Left cardiac atrium (tissue), 4 donors: ENCODE measurements at regions not wholly inside any gene's neighbourhood (a gene's known extent, or its start where the extent isn't known, plus 50 kb on each side); places are given as distances from the start of the nearest gene placed in this dataset.
A peak's percentile ranks its signal among the peaks of the same experiment; 100 is the strongest.

Experiments
- ATAC-seq, 2 donors: fragments of 200-7000 bp; cut with Tn5 transposase; one replicate each; pipeline ENCODE4 v1.9.1; 2020; ENCODE audit warnings: mild to moderate bottlenecking in 2 of 2, moderate library complexity in 2 of 2
- DNase-seq: peaks from one replicate; pipeline ENCODE4 v3.0.0-alpha.2; 2020
- intact Hi-C, 2 donors: fragments of 100-400 bp; cut with DNase I; formaldehyde crosslinking; loops; one replicate each; pipeline versions ENCODE4 v1.14.1 to v1.15.1; 2022 to 2023
- donor health status: DM: no; HTN: yes; CAD: no.
- donor health status: DM: no; HTN: yes; CAD: no; lungs with severe emphysema.
- donor health status: DM: yes; HTN: yes; CAD: no.
- donor health status: Dilated cardiomyopathy.

DNA sequence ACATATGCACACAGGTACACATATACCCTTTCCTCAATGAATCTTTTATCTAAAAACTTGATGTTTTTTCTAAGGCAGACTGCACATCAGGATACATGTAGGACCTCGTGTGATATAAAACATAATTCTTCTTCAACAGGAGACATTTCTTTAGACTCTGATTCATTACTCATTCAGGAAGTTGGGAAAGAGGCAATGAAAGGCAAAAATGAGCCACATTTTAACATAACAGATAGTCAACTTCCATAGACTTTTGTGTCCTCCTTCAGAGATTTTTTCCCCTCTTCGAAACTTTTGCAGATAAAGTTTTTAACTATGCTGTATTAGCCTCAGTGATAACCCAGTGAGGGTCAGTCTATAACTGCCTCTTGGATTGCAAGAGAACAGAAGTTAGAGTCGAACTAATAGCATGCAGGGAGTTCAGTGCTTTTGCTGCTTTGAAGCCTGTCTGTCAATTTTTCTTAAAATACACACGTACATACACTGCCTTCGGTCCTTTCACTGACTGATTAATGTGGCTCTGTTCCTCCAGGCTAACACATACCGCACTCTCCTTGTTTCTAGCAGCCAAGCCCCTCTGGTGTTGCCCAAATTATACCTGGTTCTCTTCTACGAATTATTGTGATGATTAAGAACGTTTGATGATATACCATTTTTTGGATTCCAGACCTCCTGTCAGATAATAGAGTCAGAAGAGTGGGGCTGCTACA is 562.5 kb upstream of the MAP3K7 start:
- intact Hi-C loops, result no loop called here
- peak in 1 of 2 donors; percentile 38 for ATAC-seq
- no peak for DNase-seq

DNA sequence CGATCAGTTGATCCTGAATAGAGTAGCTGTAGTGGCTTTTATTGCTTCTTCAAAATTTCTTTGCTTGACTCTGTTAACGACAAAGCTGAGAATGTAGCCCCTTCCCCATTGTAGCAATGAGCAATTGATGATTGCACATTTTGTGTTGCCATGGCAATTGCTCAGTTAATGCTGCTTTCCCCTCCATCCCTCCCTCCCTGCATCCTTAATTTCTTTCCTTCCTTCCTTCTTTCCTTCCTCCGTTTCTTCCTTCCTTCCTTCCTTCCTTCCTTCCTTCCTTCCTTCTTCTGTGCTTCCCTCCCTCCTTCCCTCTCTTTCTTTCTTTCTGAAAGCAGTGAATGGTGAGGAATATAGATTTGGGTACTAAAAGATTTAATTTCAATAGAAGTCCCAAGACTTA is 557.3 kb upstream of the MAP3K7 start:
- DNase-seq, result no peak
- ATAC-seq, result no peak
- intact Hi-C loops, result no loop called here

DNA sequence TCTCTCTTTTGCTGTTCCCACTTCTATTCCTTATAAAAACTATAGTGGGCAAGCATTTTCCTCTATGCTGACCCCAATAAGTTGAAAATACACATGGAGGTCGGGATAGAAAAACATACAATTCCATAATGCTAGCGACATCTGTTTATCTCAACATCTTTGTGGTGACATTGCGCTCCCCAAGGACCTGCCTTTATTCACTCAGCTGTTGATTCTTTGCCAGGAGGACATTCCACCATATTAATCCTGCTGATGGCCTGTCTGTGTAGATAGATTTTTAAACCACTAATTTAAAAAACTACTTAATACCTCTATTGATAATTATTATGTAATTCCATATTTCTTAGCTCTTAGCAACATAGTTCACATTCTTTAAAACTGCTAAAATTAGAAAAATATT is 555.3 kb upstream of the MAP3K7 start:
- ATAC-seq, result no peak
- DNase-seq, result no peak
- intact Hi-C loops, result no loop called here

DNA sequence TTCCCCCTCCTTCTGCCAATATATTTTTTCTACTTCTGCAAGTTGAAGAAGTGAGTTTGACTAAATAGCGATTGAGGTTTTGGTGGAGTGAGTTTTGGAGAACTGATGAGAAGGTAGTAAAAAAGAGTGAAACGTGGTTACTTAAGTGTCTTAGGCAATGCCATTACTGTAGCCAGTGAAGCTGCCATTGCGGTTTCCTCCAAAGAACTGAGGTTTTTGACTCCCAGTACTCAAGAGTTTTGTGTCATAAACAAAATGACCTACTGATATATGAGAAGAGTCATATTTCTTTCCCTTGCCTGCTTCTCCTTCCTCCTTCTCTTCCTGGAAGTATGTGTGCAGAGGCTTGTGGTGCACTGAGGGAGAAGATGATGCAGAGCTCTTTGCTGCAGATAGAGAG is 554.5 kb upstream of the MAP3K7 start:
- intact Hi-C loops, result no loop called here
- DNase-seq (no peak), ATAC-seq (no peak)

DNA sequence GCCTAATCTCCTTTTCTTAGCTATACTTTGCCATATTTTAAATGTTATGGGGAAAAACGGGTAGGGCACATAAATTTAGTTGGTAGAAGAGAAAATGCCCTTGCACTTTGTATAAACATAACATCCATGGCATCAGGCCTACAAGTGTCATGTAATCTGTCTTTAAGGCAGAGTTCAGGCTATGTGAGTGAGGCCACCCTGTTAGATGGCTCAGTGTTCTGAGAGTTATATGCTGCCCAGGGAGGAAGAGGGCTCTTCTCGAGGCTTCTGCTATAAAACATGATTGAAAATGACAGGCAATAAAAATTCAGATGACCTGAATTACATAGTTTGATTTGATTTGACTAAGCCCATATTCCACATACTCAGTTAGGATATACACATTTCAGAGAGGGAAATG is 553.6 kb upstream of the MAP3K7 start:
- DNase-seq (no peak), ATAC-seq (no peak)
- intact Hi-C loops, result no loop called here

DNA sequence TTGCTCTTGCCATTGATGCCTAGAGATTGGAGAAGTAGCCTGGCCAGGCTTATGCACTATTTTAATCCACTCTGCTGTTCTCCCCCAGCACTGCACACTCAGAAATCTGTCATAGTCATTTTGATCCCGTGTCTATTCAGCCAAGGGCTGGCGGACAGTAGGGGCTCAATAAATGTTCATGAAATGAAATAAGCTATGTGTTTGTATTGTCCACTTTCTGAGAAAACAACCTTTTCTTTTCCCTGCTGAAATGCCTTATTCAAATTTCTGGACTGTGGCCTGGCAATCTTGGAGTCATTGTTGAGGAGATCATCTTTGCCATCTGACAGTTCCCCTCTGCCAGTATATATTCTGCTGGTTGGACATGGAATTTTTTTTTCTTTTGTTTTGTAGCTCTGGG is 550.4 kb upstream of the MAP3K7 start:
- no peak for DNase-seq
- intact Hi-C loops, result no loop called here
- ATAC-seq, result no peak

DNA sequence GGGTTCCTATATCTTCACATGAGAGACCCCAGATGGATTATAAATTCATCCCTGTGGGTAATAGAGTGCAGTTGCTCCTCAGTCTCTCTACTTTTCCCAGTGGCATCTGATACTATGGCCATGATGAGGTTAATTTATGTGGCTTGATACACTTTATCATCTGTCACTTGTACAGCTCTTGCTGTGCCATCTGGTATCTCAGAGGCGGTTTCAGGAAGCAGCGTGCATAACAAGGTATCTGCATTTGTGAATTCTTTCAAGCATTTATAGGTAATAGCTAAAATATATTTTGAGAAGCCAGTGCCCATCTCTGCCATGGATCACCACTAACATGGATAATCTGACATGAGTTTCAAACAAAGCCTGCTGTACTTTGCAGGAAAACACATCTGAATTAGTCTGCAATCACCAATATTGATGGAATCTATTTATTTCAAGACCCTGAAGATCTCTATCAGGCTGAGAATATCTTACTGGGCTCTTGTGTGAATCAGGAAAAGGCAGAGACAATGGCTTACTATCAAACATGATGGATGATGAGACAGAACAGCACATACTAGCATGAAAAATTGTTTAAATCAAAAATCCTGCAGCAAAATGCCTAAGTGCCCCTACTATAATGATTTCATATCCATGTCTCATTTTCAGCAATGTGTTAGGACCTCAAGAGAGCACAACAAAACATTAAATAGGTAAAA is 548.7 kb upstream of the MAP3K7 start:
- ATAC-seq, result no peak
- intact Hi-C loops, result no loop called here
- no peak for DNase-seq

DNA sequence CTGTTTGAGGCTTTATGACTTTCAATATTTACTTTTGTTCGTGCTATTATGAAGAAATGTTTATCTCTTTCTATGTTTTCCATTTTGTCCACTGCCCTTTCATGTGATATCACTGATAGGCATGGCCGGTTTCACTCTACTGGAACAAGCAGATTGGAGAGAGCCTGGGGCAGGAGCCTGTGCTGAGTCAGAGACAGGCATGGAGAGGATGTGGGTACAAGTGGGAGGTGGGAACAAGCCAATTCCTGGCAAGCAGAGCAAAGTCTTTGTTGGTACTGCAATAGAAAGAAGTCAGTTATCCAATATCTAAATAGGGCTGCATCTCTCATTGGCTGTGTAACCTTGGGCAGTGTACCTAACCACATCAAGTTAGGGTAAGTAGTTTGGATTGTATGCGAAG is 545.6 kb upstream of the MAP3K7 start:
- intact Hi-C loops, result no loop called here
- ATAC-seq (no peak), DNase-seq (no peak)

DNA sequence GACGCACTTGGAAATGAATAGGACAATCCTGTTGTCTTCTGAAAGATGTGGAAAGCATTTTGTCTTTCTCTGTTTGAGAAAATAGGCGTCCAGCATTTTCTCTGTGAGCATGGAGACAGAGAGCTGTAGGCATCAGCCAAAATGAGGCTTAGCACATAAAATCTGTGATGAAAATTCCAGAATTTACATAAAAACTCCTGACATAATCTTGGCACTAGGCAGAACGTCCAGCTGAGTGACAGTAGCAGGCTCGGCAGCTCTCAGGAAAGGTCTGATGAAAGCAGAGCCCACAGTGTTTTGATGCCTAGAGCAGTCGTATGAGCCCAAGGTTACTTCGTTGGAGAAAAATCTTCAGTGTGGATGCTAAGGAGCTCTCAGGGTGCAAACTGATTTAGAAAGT is 543.3 kb upstream of the MAP3K7 start:
- intact Hi-C loops, result no loop called here
- DNase-seq (no peak), ATAC-seq (no peak)

DNA sequence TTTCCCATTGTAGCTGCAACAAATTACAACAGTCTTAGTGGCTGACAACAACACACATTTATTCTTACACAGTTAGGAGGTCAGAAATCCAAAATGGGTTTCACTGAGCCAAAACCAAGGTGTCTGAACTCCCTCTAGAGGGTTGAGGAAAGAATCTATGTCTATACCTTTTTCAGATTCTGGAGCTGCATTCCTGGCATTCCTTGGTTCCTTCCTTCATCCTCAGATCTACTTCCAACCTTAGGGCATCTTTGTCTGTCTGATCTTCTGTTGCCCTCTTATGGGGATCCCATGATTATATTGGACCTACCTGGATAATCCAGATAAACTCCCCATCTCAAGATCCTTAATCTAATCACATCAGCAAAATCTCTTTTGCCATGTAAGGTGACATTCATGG is 540.9 kb upstream of the MAP3K7 start:
- ATAC-seq, result no peak
- intact Hi-C loops, result no loop called here
- DNase-seq, result no peak

DNA sequence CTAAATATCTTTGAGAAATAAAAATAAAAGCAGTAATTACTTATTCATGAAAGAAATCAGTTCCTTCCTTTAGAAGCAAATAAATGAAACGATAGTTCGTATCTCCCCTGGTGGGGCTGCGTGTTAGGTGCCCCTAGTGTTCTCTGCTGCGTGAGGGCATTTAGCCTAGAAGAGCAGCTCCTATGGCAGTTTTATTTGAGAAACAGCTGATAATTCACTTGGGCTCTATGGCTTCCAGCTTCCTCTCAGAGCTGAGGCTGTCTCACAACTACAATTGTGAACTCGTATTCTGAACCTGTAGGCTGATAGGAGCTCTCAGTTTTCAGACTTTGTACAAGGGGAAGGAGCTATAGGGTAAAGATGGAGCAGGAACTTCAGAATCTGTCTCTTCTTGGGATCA is 540.0 kb upstream of the MAP3K7 start:
- ATAC-seq (no peak), DNase-seq (no peak)
- intact Hi-C loops, result no loop called here

DNA sequence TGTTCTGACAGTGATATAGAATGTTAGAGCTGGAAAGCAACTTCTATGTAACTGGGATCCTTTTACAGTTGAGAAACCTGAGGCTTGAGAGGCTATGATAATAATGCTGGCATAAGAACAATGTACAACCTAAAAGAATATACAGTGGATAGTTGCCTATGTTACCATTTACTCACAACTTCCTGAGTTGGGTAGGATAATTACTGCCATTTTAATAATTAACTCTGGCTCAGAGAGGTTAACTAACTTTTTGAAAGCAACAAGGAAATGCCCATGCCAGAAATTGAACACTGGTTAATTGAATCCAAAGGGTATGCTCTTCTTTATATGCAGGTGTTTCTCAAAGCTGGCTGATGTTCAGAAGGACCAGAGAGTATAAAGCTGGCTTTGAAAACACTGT is 530.7 kb upstream of the MAP3K7 start:
- DNase-seq (no peak), ATAC-seq (no peak)
- intact Hi-C loops, result no loop called here

DNA sequence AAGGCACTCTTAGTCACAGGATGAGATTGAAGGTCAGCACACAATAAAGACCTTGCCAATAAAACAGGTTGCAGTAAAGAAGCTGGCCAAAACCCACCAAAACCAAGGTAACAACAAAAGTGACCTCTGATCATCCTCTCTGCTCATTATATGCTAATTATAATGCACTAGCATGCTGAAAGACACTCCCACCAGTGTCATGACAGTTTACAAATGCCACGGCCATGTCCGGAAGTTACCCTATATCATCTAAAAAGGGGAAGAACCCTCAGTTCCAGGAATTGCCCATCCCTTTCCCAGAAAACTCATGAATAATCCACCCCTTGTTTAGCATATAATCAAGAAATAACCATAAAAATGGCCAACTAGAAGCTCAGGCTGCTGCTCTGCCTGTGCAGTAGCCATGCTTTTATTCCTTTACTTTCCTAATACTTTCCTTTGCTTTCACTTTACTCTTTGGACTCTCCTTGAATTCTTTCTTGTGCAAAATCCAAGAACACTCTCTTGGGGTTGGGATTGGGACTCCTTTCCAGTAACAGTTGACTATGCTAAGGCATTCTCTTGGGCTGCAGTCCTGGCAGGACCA is 527.3 kb upstream of the MAP3K7 start:
- ATAC-seq, result no peak
- DNase-seq, result no peak
- intact Hi-C loops, result no loop called here

DNA sequence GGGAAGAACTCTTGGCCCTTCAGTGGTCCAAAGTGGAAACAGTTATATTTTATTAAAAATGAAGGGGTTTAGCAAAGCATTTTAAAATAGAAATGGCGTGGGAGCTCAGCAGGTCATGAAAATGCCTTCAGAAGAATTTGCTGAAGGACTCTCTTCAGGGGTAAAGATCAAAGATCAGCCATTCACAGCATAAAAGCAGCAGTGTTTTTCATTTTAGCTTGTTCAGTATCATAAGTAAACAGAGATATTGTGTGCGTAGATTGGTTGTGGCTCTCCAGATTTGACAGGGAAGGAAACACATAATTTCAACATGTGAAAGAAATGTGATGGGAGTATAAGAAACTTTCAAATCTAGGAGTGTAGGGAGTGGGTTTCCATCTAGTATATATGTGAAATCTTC is 519.2 kb upstream of the MAP3K7 start:
- DNase-seq (no peak), ATAC-seq (no peak)
- intact Hi-C loops, result no loop called here

DNA sequence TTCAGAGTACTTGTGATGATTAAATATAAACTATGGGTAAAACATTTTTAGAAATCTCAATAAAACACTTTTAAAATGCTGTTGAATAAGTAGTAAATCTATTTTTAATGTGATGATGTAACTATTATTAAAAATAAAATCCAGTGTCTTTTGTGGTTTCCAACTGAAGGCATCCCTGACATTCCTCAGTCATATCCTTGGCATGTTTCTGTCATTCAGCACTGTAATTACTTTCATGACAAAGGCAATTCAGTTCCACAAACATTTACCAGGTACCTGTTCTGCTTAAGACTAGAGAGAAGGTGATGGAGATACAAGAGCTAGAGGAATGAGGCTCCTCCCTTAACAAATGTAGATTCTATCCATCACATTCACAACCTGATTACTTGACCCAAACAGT is 518.7 kb upstream of the MAP3K7 start:
- no peak for DNase-seq
- ATAC-seq, result no peak
- intact Hi-C loops, result no loop called here

DNA sequence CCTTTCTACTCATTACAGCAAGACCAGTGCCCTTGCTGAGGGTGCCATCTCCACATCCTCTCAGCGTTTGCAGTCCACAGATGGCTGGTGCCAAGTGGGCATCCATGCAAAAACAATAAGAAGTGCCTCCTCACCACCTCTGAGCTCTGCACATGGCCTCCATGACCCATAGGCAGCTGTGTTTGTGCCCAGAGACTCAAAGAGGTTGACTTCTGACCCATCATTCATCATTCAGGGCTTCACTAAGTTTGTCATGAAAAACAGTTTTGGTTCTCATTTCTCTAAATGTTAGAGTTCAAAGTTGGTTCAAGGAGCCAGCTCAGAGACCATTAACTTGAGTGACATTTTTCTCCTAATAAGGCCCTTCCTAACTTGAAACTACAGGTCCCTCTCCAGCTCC is 512.6 kb upstream of the MAP3K7 start:
- intact Hi-C loops, result no loop called here
- ATAC-seq (no peak), DNase-seq (no peak)

DNA sequence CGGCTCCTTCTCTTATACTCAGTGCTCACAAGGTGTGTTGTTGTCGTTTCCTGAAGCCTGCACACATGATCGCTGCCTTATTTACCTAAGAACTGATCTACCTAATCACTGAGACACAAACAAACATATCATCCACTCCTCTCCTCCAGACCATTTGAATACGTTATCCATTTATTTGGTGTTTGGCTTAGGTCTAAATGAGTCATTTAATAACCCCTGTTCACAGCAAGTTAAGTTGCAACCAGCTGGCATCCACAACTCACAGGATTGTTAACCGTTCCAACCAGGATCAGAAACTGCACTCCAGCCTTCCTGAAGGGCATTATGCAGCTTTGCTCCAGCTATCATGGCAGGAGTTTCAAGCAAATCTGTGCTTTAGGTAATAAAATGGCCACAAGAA is 511.1 kb upstream of the MAP3K7 start:
- ATAC-seq, result no peak
- intact Hi-C loops, result no loop called here

DNA sequence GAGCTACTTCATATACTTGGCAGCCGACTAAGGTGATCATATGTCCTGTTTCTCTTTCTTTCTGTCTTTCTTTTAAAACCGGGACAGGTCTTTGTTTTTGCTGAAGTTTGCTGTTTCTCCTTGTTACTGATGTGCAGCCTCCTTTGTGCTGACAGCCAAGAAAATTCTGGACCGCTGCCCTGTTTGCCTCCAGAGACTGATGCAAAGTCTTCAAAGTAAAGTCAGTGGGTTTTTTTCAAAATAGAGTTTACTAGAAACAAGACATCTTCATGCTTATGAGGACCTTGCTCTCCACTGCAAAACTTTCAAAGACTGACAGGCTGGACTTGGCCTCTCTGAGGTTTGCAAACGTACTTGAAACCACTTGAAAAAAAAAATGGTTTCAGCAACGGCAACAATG is 510.5 kb upstream of the MAP3K7 start:
- intact Hi-C loops, result no loop called here
- DNase-seq (peak; percentile 21), ATAC-seq (peak in 1 of 2 donors; percentile 41)

More for the DNA sequence above, 511.1 kb upstream of the MAP3K7 start:
- DNase-seq, result no peak

DNA sequence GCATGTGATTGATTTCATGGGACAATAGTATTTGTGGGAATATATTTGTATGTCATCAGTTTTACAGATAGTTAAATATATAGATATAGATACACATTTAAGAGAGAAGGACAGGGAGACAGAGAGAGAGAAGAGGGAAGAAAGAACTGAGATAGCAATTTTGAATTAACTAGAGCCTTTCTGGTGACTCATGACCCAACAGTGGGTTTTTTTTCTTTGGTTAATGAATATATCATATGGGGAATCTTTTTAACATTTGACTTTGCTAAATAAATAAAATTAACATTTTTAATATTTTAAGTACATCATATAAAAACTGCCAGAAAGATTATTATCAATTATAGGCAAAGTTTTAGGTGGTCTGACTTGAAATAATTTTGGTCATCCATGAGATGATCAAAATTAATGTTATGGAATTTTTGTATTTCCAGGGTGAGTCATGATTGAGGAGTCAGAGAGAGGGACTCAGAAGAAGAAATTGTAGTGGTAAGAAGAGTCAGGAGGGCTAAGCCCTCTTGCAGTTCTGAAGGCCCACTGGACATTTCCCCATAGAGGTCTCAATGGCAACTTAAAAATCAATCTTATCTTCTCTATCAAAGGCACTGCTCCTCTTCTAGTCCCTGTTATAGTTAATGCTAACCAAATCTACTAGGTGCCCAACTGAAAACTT is 508.1 kb upstream of the MAP3K7 start:
- intact Hi-C loops, result no loop called here
- ATAC-seq (no peak), DNase-seq (no peak)

DNA sequence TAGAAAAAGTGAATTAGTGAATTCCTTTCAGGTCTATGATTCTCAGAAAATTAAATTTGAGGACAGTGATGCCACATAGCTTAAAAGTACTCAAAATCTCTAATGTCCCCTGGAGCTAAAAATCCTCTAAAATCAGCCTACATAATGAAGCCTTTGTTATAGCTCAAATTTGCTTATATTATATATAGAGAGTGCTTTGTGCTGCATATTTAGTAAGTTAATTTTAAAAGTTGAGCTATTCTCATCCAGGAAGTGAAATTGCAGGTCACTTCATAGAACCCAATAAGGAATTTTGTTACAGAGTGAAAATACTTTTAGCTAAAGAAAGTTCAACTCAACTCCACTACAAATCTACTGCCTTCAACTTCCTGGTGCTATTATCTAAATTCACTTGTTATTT is 507.5 kb upstream of the MAP3K7 start:
- intact Hi-C loops, result no loop called here
- DNase-seq, result no peak
- ATAC-seq, result no peak
